NCI-H2107 treated with DMSO at 0.1 percent for 48 hours (cell line): ENCODE measurements at regions not wholly inside any gene's neighbourhood (a gene's known extent, or its start where the extent isn't known, plus 50 kb on each side); places are given as distances from the start of the nearest gene placed in this dataset.
A peak's percentile ranks its signal among the peaks of the same experiment; 100 is the strongest.
"Not testable (repeated sequence)": the region's sequence is repeated elsewhere in the genome, so short reads cannot be mapped to it uniquely, and the experiment has no call there.

Source experiments
- DNase-seq: peaks from one replicate; lab custom pipeline; 2025; ENCODE audit not compliant: unreplicated experiment; lab: John Stamatoyannopoulos, UW

DNA sequence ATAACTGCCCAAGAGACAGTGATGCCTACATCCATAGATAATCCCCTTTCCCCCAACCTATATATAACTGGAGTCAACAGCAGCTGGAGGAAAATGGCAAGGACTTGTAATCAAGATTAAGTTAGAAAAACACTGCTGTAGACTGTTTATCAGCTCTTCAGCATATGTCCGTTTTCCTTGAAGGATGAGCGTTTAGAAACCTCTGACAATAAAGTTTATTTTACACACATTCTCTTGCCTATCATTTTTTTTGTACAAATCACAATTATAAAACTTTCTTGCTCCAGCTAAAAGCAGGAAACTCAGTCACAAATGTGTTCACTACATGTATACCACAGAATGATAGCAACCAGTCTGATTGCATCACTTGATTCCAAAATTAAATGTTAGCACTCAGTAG is 50.8 kb downstream of the PPIAL4G start:
- DNase-seq: not testable (repeated sequence)

DNA sequence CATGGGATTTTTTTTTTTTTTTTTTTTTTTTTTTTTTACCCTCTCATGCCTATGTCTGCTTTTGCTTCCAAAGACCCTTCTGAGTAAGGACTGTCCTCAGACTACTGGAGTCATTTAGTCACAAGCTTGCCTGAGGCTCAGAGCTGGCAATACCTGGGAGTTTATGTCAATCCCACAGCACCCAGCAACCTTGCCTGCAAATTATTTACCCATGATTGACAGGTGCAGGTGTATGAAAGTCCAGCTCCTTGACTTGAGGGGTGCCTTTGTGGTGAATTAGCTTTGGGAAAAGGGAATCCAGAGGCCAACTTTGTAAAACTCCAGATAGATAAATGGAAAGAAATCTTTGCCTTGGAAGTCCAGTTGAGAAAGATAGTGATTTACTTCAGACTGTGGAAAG is 53.2 kb downstream of the PPIAL4G start:
- not testable (repeated sequence) for DNase-seq

DNA sequence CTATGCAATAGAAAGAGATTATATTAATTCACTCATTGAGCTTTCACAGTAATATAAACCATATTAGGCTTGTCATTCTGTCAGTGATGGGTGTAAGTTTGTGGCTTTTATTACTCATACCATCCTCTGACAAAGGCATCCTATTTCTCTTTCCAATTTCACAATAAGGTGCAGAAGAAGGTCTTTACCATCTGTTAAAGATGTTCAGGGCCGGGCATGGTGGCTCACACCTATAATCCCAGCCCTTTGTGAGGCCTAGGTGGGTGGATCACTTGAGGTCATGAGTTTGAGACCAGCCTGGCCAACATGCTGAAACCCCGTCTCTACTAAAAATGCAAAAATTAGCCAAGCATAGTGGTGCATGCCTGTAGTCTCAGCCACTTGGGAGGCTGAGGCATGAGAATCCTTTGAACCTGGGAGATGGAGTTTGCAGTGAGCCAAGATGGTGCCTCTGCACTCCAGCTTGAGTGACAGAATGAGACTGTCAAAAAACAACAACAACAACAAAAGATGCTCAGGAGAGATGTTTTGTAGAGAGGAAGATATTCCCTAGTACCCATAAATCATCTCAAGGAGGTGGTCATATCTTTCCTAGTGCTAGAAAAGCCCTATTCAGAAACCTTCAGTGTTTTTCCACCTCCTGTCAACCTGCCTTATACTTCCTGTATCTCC is 56.0 kb downstream of the PPIAL4G start:
- not testable (repeated sequence) for DNase-seq

DNA sequence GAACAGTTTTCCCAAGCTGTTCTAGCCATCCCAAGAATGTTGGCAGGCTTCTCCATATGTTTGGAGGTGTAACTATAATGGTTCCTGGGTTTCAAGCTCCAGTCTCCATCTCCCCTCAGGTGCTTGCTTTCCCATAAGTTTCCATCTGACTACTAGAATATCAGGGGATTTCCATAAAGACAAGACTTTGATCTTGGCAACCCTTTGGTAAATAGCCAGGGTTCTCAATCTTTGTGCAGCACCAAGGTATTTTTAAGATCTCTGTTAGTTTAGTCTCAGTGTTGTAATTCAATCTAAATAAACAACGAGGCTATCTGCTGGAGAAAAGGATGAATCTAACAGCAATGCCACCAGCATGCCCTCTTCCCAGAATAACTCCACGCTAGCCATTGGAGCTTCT is 56.7 kb downstream of the PPIAL4G start:
- not testable (repeated sequence) for DNase-seq

DNA sequence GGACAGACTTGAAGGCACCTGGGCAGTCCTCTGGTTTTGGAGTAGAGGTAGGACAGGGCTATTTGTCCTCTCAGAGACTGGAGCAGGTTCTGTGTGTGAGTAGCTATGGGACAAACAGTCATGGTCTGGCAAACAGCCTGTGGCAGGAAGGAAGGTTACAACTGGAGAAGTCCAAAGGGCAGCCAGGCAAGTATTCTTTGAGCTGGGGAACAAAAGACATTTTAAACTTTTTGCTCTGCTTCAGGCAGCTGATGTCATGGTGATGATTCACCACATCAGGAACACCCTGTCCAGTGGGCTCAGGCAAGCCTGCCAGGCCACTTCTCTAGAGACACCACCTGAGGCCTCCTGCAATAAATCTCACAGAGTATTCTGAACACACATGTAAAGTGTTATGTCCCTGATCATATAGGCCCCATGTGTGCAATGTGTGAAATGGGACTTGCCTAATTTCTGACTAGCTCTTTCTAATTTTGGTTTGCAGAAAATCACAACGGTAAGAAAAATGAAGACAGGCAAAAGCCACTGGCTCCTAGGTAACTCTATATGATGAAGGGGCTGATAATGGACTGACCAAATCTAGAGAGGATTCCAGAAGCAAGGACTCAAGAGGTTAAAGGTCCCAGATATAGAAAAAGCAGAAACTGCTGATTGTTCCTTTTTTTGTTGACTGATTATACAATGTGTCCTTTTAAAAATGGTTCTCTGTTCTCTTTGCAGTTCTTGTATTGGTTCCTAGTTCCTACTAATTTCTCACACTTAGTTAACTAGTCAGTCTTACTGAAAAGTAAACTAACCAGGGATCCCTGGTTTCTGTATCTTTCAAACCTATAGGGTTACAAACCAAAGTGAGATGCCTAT is 58.7 kb downstream of the PPIAL4G start:
- not testable (repeated sequence) for DNase-seq

DNA sequence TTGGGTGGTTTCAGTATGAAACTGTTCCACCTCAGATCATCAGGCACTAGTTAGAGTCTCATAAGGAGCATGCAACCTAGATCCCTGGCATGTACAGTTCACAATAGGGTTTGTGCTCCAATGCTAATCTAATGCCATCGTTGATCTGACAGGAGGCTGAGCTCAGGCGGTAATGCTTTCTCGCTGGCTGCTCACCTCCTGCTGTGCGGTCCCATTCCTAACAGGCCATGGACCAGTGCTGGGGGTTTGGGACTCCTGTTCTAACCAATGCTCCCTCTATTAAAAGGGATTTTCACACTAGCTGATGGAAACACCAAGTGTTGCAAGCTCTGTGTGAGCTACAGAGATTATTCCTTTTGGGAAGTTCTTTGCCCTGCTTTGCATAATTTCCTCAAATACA is 60.2 kb downstream of the PPIAL4G start:
- DNase-seq: not testable (repeated sequence)

DNA sequence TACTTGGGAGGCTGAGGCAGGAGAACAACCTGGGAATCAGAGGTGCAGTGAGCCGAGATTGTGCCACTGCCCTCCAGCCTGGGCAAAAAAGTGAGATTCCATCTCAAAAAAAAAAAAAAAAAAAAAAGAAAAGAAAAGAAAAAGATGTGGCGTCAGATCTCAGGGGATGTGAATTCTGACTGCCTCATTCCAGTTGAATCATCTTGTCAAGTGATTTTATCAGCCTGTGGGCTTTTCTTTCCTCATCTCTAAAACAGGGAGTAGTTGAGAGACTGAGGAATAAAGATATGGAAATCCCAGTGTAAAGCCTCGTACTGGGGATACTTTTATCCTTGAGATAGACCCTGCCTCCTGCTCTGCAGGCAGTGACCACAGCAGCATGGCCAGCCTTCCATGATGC is 65.9 kb downstream of the PPIAL4G start:
- DNase-seq: not testable (repeated sequence)

DNA sequence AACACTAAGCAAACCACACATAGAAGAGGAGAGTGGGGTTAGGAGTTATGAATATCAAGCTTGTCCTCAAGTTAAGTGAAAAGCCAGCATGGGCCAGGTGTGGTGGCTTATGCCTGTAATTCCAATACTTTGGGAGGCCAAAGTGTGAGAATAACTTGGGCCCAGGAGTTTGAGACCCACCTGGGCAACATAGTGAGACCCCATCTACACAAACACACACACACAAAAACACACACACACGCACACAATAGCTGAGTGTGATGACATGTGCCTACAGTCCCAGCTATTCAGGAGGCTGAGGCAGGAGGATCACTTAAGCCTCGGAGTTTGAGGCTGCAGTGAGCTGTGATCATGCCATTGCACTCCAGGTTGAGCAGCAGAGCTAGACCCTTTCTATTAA is 69.7 kb downstream of the PPIAL4G start:
- not testable (repeated sequence) for DNase-seq

DNA sequence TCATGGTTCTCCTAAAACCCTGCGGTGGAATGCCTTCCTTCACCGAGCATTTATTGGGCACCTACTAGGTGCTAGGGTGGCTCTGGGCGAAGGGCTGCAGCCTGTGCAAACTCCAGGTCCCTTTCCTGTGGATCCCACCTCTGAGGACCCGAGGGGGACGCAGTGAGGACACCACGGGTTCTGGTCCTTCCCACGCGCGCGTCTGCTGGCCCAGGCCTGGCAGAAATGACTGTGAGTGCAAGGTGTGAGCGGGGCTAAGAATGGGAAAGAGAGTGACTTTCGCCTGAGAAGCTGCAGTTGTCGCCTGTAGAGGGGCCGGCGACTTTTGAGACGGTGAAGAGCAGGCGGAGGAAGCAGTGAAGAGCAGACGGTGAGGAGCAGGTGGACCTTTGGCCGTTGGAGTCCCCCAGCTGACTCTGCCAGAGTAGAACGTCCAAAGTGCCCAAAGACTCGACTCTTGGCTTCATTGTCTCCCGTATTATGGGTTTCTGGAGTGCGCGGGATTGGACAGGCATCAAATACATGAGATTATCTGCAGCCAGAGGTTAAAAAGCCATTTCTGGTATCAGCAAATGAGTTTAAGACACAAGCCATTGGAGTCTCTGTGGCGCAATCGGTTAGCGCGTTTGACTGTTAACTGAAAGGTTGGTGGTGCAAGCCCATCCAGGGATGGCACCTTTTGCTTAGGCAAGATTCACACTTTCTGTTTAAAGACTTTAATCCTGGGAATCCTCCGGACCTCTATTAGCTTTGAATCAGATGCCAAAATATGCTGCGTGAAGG is 78.1 kb downstream of the PPIAL4G start:
- DNase-seq: not testable (repeated sequence)

DNA sequence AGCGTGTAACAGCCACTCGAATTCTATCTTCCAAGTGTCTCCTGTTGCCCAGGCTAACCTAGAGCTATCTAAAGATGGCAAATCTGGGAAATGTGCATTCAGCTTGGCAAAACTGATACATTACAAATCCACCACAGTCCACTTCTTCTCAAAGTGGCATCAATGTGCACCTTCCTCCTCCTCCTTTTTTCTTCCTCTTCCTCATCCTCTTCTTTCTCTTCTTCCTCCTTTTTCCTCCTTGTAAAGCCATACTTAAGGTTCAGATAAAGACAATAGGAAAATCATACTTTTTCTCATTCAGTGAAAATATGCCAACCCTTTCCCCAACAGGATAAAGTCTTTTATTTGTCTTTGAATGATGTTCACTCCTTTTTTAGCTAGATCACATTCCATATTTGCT is 79.2 kb downstream of the PPIAL4G start:
- not testable (repeated sequence) for DNase-seq

DNA sequence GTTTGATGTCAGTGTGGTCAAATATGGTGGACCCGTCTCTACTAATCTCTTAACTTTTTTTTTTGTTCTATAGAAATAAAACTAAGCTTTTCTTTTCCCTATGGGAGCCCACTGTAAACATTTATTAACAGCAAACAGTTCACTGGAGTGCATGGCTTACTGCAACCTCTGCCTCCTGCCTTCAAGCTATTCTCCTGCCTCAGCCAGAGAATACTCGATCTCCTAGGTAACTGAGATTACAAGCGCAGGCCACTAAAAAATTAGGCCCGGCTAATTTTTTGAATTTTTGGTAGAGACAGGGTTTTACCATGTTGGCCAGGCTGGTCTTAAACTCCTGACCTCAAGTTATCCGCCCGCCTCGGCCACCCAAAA is 80.0 kb downstream of the PPIAL4G start:
- not testable (repeated sequence) for DNase-seq

DNA sequence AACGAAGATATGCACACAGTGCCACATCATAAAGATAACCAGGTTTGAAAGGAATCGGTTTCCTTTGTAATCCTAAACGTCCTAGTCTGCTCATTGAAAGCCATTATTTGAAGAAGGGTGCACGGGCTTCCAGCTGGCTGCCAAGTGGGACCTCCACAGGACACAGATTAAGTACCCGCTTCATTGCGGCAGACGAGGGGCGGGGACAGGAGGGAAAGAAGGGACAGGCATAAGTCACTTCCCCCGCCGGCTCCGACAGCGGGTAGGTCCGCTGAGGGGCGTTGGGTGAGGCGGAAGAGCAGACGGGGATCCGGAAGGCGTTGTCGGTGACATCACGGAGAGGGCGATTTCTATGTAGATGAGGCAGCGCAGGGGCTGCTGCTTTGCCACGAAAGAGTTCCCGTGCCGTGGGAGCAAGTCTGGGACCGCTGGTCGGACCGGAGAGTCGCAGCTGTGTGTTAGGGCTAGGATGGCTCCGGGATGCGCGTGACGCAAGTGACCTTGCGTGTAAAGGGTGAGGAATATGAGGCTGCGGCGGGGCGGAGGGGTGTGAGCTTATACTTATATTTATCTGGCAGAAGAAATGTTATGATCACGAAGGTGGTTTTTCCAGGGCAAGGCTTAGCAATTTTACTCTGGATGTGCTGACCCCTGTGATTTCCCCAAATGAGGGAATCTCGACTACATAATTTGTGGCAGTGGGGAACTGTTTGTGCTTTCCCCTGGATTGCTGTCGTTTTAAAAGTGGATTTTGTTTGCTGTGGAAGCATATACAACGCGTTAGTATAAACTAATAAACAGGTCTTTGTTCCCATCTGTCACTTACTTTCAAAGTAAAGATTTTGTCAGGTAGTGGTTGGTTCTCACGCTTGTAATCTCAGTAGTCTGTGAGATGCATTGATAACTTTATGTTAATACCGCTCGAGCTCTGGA is 80.7 kb downstream of the PPIAL4G start:
- DNase-seq: not testable (repeated sequence)

DNA sequence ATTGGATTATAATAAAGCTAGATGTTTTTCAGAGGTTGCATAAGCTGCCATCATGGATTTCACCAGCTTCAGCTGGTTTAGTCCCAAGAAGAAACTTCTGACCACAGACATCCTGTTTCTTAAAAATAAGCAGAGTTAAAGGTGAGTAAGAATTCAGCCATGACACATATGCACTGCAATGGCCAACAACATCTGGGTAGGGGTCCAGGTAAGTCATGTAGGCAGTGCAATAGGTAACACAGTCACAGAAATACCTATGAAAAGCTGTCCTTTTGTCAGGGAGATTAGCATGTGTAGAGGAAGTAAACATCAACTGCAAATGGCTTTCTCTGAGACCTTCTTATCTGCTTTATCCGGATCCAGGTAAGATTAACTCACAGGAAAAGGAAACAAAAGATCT is 85.6 kb downstream of the PPIAL4G start:
- DNase-seq: not testable (repeated sequence)

DNA sequence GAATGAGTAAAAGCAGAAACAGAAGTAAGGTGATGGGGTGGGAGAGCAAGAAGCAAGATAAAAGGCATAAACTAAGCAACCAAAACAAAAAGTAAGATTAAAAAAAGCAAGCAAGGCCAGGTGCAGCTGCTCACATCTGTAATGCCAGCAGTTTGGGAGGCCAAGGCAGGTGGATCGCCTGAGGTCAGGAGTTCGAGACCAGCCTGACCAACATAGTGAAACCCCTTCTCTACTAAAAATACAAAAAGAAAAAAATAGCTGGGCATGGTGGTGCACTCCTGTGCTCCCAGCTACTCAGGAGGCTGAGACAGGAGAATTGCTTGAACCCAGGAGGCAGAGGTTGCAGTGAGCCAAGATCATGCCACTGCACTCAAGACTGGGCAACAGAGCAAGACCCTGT is 90.6 kb downstream of the PPIAL4G start:
- DNase-seq: not testable (repeated sequence)

DNA sequence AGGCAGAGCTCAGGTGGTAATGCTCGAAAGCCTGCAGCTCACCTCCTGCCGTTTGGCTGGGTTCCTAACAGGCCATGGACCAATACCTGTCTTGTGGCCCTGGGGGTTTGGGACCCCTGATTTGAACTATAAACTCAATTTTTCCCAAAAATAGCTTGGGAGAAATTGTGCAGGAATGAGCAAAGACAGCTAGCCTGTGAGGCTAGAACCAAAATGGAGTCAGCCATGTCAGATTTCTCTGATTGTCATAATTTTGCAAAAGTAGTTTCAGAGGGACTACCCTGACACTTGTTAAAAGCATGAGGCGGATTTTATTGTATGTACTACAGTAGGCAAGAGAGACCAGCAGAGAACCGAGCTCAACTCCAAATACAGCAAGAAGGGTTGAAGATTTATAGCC is 91.8 kb downstream of the PPIAL4G start:
- DNase-seq: not testable (repeated sequence)

DNA sequence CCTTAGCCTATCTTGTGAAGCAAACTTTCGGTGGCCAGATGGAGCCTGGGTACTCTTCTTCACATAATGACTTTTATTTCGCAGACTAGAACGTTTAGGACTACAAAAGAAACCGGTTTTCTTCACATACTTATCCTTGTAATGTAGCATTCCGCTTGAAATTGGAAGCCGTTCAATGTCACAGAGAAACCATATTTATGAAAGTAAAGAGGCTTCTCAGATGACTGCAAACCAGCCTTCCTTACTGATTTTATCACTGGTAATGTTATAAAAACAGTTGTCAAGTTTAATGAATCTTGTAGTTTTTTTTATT is 94.1 kb downstream of the PPIAL4G start:
- no peak for DNase-seq

DNA sequence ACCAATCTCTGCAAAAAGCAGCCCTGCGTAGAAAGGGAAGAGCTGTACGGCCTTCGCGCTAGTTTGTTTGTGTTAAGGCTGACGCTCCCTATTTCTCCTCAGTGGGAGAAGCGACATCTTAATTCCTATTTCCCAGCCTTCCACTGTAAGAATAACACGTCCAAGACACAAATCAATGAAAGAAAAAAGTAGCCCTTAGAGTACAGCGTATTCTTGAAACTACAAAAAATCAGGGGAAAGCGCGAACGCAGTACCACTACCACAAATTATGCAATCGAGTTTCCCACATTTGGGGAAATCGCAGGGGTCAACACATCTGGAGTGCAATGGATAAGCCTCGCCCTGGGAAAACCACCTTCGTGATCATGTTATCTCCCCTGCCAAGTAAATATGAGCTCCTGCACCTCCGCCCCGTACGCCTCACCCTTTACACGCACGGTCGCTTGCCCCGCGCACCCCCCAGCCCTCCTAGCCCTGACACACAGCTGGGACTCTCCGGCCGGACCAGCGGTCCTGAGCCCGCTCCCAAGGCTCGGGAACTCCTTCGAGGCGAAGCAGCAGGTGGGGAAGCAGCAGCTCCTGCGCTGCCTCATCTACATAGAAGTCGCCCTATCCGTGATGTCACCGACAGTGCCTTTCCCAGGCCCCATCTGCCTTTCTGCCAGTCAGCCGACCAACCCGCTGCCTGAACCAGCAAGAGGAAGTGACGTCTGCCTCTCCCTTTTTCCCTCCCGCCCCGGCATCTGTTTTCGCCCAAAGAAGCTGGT is 94.7 kb downstream of the PPIAL4G start:
- peak; percentile 22 for DNase-seq

DNA sequence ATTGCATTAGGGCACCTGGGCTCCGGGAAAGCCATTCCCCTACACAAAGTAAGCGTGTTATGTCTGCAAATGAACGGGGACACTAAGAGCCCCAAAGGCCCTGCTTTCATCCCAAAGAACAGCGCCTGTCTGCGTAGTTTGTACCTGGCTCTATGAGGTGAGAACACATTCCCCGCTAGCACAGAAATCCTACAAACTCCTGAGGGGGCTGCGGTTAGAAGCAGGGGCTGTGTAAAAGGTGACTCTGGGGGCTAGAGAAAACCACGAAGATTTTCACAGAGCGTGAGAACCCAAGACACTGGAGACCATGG is 95.2 kb downstream of the PPIAL4G start:
- not testable (repeated sequence) for DNase-seq

DNA sequence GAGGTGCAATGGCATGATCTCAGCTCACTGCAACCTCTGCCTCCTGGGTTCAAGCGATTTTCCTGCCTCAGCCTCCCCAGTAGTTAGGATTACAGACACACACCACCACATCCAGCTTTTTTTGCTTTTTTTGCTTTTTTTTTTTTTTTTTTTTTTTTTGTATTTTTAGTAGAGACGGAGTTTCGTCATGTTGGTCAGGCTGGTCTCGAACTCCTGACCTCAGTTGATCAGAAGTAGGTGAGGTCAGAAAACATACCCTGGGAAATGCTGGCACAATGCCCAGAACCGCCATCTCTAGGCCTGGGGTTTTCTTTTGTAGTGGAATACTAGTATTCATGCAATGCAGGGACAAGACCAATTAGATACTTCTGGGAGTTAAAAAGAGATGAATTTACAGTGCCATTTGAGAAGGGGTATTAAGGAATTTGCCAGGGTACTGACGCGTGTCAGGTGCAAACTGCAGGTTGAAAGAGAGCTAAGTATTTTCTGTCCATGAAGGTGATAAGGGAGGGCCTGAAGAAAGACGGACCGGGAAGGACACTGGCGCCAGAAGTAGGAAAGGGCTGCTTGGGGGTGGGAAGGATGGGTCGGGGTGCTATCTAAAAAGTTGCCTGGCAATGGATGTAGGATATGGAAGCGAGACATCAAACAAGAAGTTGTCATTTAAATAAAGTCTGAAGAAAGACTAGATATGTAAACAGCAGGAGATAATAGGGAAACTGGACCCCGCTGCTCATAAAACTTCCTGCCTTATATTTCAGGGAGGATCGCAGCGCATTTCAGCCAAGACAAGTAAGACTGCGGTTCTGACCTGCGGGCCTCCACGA is 95.8 kb downstream of the PPIAL4G start:
- not testable (repeated sequence) for DNase-seq
